HCT116 (cell line): ENCODE measurements at regions not wholly inside any gene's neighbourhood (a gene's known extent, or its start where the extent isn't known, plus 50 kb on each side); places are given as distances from the start of the nearest gene placed in this dataset.

ENCODE experiments used
- CTCF ChIP-seq, 3 experiments: fragments of 200-600 bp in 1 of 3; sonication (generic) in 1 of 3; IDR thresholded peaks in 2 of 3; conservative IDR thresholded peaks in 1 of 3; 2 replicates each; pipeline ENCODE4 v1.5.1; 2012 to 2017; ENCODE audit warnings: low read depth in 2 of 3, low read length in 2 of 3, antibody characterized with exemption in 1 of 3, borderline replicate concordance in 1 of 3, control low read depth in 1 of 3, mild to moderate bottlenecking in 1 of 3, mixed read lengths in 1 of 3, mixed run types in 1 of 3, moderate library complexity in 1 of 3; ENCODE audit not compliant: insufficient read depth in 1 of 3
- EGR1 ChIP-seq: IDR thresholded peaks from 2 replicates; pipeline ENCODE4 v1.6.1; 2012; ENCODE audit warnings: low read depth
- ELF1 ChIP-seq: IDR thresholded peaks from 2 replicates; pipeline ENCODE4 v1.6.1; 2012; ENCODE audit warnings: low read depth, borderline replicate concordance
- EZH2phosphoT487 ChIP-seq: fragments of 200-600 bp; IDR thresholded peaks from 2 replicates; pipeline ENCODE4 v1.6.1; 2018; ENCODE audit warnings: antibody characterized with exemption, borderline replicate concordance
- JUND ChIP-seq: IDR thresholded peaks from 2 replicates; pipeline ENCODE4 v1.6.1; 2012
- POLR2A ChIP-seq: IDR thresholded peaks from 2 replicates; pipeline ENCODE4 v1.7.0; 2011; ENCODE audit warnings: borderline replicate concordance; ENCODE audit not compliant: insufficient read depth, insufficient read length; ENCODE audit errors: extremely low read depth
- REST ChIP-seq: IDR thresholded peaks from 2 replicates; pipeline ENCODE4 v1.6.1; 2012; ENCODE audit warnings: low read depth
- SIN3A ChIP-seq: IDR thresholded peaks from 2 replicates; pipeline ENCODE4 v1.6.1; 2012; ENCODE audit warnings: low read depth
- SP1 ChIP-seq: IDR thresholded peaks from 2 replicates; pipeline ENCODE4 v1.6.1; 2012; ENCODE audit warnings: low read depth

- no peak for TF ChIP-seq POLR2A
- TF ChIP-seq EGR1 = no peak
- TF ChIP-seq ELF1 = no peak
- TF ChIP-seq SP1 = no peak
- no peak for TF ChIP-seq CTCF (IDR thresholded peaks at IDR 0.05 in 2 of 3, conservative IDR thresholded peaks at IDR 0.05 in 1 of 3; ENCODE audit: borderline replicate concordance in 1 of 3, insufficient read depth in 1 of 3, low read depth in 2 of 3, low read length in 2 of 3)
- no peak for TF ChIP-seq EZH2phosphoT487
- TF ChIP-seq REST = no peak
- no peak for TF ChIP-seq SIN3A
- TF ChIP-seq JUND = no peak
Measured at GRCh38 chr13:27860743-27861142, 59.1 kb upstream of the PDX1 start.
